H1 (cell line): ENCODE measurements at regions not wholly inside any gene's neighbourhood (a gene's known extent, or its start where the extent isn't known, plus 50 kb on each side); places are given as distances from the start of the nearest gene placed in this dataset.

Experiments
- CEBPB ChIP-seq: IDR thresholded peaks from 2 replicates; pipeline ENCODE4 v1.6.1; 2012; ENCODE audit warnings: low read depth, low read length
- KDM4A ChIP-seq: IDR thresholded peaks from one replicate; pipeline ENCODE4 v1.7.1; 2012; ENCODE audit warnings: low read depth, mild to moderate bottlenecking, moderate library complexity, low read length, inconsistent platforms; ENCODE audit not compliant: severe bottlenecking
- PHF8 ChIP-seq: fragments of 200-600 bp; sonication (generic); conservative IDR thresholded peaks from 2 replicates; pipeline ENCODE4 v1.7.1; 2012; ENCODE audit warnings: low read depth, mild to moderate bottlenecking, inconsistent platforms, low read length, moderate library complexity
- TBP ChIP-seq: IDR thresholded peaks from 2 replicates; pipeline ENCODE4 v1.6.1; 2011; ENCODE audit warnings: low read depth, low read length, improper control_type of control experiment
- TF ChIP-seq, protein P1 (sequence below), 3 experiments: IDR thresholded peaks; 1 replicate in 2 of 3; 2 replicates in 1 of 3; pipeline versions ENCODE4 v1.5.1 to v1.6.1; 2011; ENCODE audit warnings: low read length in 3 of 3, mild to moderate bottlenecking in 3 of 3, inconsistent platforms in 2 of 3, low read depth in 1 of 3, moderate library complexity in 1 of 3; ENCODE audit not compliant: insufficient read depth in 1 of 3; ENCODE audit errors: control extremely low read depth in 1 of 3
- TF ChIP-seq, protein P2 (sequence below): IDR thresholded peaks from 2 replicates; pipeline ENCODE4 v1.6.1; 2011; ENCODE audit warnings: low read length, improper control_type of control experiment

DNA sequence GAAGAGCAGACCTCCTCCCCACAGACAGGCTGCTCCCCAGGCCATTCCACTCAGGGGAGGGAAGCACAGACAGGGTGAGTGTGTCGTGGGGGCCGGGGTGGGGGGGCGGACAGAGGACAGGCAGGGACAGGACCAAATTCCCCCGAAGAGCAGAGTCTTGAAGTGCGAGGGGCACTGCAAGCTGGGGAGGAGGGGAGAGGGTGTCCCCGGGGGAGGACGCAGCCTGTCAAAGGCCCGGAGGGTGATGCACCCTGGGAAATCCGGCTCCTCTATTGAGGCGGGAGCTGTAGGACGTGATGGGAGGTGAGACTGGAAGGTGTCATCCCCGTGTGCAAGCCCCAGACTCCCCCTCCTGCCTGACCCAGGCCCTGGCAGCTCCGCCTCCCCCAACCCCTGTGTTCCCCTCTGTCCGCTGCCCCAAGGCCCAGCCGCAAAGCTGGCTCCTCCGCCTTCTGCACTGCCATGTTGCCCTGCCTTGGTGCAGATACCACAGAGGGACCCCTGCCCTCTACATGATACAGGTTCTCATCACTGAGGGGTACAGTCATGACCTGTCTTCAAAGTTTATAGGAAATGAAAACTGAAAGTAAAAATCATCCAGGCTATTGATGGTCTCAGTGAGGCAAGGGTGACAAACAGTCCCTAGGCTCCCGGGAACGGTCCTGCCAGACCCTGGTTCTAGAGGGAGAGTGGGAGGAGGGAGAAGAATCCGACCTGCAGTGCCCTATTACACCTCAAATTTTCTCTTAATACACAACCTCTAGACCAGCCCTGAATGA, 76.3 kb upstream of the IQSEC1 start (continued):
- TF ChIP-seq, protein P1, sequence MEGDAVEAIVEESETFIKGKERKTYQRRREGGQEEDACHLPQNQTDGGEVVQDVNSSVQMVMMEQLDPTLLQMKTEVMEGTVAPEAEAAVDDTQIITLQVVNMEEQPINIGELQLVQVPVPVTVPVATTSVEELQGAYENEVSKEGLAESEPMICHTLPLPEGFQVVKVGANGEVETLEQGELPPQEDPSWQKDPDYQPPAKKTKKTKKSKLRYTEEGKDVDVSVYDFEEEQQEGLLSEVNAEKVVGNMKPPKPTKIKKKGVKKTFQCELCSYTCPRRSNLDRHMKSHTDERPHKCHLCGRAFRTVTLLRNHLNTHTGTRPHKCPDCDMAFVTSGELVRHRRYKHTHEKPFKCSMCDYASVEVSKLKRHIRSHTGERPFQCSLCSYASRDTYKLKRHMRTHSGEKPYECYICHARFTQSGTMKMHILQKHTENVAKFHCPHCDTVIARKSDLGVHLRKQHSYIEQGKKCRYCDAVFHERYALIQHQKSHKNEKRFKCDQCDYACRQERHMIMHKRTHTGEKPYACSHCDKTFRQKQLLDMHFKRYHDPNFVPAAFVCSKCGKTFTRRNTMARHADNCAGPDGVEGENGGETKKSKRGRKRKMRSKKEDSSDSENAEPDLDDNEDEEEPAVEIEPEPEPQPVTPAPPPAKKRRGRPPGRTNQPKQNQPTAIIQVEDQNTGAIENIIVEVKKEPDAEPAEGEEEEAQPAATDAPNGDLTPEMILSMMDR (IDR thresholded peaks at IDR 0.05; ENCODE audit: control extremely low read depth in 1 of 3, insufficient read depth in 1 of 3, low read depth in 1 of 3, low read length in 3 of 3), result no peak
- no peak for TF ChIP-seq CEBPB
- TF ChIP-seq PHF8, result no peak
- TF ChIP-seq TBP, result no peak
- no peak for TF ChIP-seq KDM4A
- TF ChIP-seq, protein P2, sequence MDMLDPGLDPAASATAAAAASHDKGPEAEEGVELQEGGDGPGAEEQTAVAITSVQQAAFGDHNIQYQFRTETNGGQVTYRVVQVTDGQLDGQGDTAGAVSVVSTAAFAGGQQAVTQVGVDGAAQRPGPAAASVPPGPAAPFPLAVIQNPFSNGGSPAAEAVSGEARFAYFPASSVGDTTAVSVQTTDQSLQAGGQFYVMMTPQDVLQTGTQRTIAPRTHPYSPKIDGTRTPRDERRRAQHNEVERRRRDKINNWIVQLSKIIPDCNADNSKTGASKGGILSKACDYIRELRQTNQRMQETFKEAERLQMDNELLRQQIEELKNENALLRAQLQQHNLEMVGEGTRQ, result no peak
